K562 (cell line): ENCODE measurements at regions not wholly inside any gene's neighbourhood (a gene's known extent, or its start where the extent isn't known, plus 50 kb on each side); places are given as distances from the start of the nearest gene placed in this dataset.

Experiments used
- ATF2 ChIP-seq: sonication (generic); formaldehyde crosslinking; IDR thresholded peaks from 2 replicates; pipeline ENCODE4 v1.8.1; 2022; ENCODE audit warnings: missing genetic modification reagents
- CEBPB ChIP-seq: fragments of 450-650 bp; IDR thresholded peaks from 2 replicates; pipeline ENCODE4 v1.6.1; 2016; ENCODE audit warnings: missing genetic modification characterization, missing compliant biosample characterization
- E2F4 ChIP-seq: sonication (generic); formaldehyde crosslinking; IDR thresholded peaks from 2 replicates; pipeline ENCODE4 v1.8.0; 2022; ENCODE audit warnings: mild to moderate bottlenecking, low read depth, missing genetic modification reagents
- ETV5 ChIP-seq: sonication (generic); formaldehyde crosslinking; IDR thresholded peaks from 2 replicates; pipeline ENCODE4 v1.4.0; 2020; ENCODE audit warnings: low read depth, mild to moderate bottlenecking, missing genetic modification reagents
- FOSL1 ChIP-seq: fragments of 200-800 bp; sonication (Bioruptor generic); conservative IDR thresholded peaks from 2 replicates; pipeline ENCODE4 v1.6.1; 2016; ENCODE audit warnings: missing genetic modification characterization, missing compliant biosample characterization
- HDAC3 ChIP-seq: fragments of 450-650 bp; IDR thresholded peaks from 2 replicates; pipeline ENCODE4 v1.6.1; 2018; ENCODE audit warnings: borderline replicate concordance, mild to moderate bottlenecking, moderate library complexity; ENCODE audit not compliant: partially characterized antibody
- HMGXB4 ChIP-seq: sonication (generic); formaldehyde crosslinking; IDR thresholded peaks from 2 replicates; pipeline ENCODE4 v1.8.1; 2023; ENCODE audit warnings: mild to moderate bottlenecking, missing genetic modification reagents
- NR2C2 ChIP-seq, 2 experiments: fragments of 200-800 bp in 1 of 2; sonication (Bioruptor generic) in 1 of 2; sonication (generic) in 1 of 2; formaldehyde crosslinking in 1 of 2; IDR thresholded peaks; 2 replicates each; pipeline versions ENCODE4 v1.6.1 to v1.8.0; 2016 to 2022; ENCODE audit warnings: mild to moderate bottlenecking in 1 of 2, missing compliant biosample characterization in 1 of 2, missing genetic modification characterization in 1 of 2, missing genetic modification reagents in 1 of 2
- SMC3 ChIP-seq: conservative IDR thresholded peaks from 2 replicates; pipeline ENCODE4 v1.6.1; 2011; ENCODE audit warnings: low read depth, low read length, improper control_type of control experiment; ENCODE audit not compliant: insufficient read depth
- ZNF175 ChIP-seq: fragments of 200-800 bp; sonication (Bioruptor generic); IDR thresholded peaks from 2 replicates; pipeline ENCODE4 v1.6.1; 2016; ENCODE audit warnings: low read depth, mild to moderate bottlenecking, missing genetic modification characterization, missing compliant biosample characterization

GRCh38 chr10:36209480-36209879 lies 567.4 kb upstream of the FZD8 start:
- TF ChIP-seq FOSL1 (tag) (no peak), ZNF175 (CRISPR knock-in tag) (no peak), HMGXB4 (CRISPR knock-in tag) (no peak), ETV5 (no peak), ATF2 (CRISPR knock-in tag) (no peak), E2F4 (CRISPR knock-in tag) (no peak), HDAC3 (no peak), CEBPB (no peak), NR2C2 (CRISPR knock-in tag; IDR thresholded peaks at IDR 0.05) (no peak), NR2C2 (tag; IDR thresholded peaks at IDR 0.05) (no peak), SMC3 (no peak)
